Cardiac fibroblast (primary cell): ENCODE measurements at regions not wholly inside any gene's neighbourhood (a gene's known extent, or its start where the extent isn't known, plus 50 kb on each side); places are given as distances from the start of the nearest gene placed in this dataset.

Source experiments
- DNase-seq, 2 donors: peaks; one replicate each; pipeline versions ENCODE4 v3.0.0 to v3.0.0-alpha.2; 2010; ENCODE audit warnings: low read depth in 2 of 2
- H3K4me3 ChIP-seq, 2 donors: replicated peaks in 1 of 2; 1 replicate in 1 of 2; 2 replicates in 1 of 2; pipeline ENCODE4 v1.5.1; 2011; ENCODE audit warnings: low read depth in 2 of 2, low read length in 2 of 2, mild to moderate bottlenecking in 2 of 2, moderate library complexity in 1 of 2
- CTCF ChIP-seq: IDR thresholded peaks from one replicate; pipeline ENCODE4 v1.5.1; 2011; ENCODE audit warnings: low read depth, mild to moderate bottlenecking, low read length, inconsistent platforms

DNA sequence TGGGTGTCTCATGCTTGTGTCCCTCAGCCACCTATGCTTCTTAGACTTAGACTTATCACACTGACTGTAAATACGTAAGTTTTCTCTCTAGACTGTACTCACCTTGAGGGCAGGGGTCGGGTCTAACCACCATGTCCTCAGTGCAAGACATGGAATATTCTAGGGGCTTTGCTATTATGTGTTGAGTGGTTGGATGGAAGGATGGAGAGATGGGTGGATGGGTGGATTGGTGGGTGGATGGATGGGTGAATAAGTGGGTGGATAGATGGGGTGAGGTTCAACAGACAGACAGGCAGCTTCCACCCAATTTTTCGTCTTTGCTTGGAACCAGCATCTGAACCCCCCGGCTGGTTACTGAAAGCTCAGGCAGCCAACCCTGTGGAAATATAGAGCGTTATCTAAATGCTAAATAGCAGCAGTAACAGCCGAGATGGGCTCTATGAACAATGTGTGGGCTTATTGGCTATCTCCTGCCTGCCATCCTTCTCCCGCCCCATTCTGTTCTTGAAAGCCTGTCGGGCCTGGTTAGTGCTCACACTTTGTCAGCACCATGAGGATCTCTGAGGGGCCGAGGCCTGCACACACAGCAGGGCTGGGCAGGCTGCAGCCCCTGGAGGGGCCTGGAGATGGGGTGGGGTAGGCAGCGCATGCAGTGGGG, 130.7 kb downstream of the ACTL8 start:
- no peak for TF ChIP-seq CTCF
- no peak for DNase-seq

GRCh38 chr1:17886386-17886785, 131.3 kb downstream of the ACTL8 start:
- no peak for TF ChIP-seq CTCF
- no peak overlapping the region for H3K4me3 ChIP-seq
- no peak for DNase-seq

More for the DNA sequence above, 130.7 kb downstream of the ACTL8 start:
- H3K4me3 ChIP-seq: no peak overlapping the region

DNA sequence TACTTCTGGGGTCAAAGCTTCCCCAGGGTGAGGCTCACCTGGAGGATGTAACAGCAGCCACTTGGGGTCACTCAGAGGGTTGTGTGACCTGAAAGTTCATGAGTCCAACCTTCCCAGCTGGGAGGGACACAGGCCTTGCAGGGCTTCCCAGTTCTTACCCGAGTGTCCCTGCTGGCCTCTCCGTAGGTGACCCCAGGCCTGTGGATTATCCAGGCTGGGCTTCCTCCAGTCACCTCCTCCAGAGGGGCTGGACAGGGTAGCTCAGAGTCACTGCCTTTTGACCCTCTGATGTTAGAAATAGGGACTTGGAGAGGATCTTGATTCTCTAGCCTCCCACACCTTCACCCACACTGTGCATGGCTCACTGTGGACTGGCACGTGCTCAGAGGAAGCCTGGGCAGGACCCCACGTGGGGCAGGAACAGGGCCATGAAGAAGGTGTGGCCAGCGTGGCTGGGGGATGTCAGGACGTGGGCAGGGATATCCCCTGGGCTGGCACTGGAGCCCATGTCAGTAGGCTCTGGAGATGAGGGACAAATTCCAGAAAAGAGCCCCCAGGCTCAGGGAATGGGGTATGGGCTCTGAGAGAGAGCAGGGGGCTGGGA, 131.8 kb downstream of the ACTL8 start:
- no peak for DNase-seq
- no peak for TF ChIP-seq CTCF
- no peak overlapping the region for H3K4me3 ChIP-seq

- H3K4me3 ChIP-seq: no peak overlapping the region
- TF ChIP-seq CTCF: no peak
- DNase-seq: no peak
Observed at GRCh38 chr1:17887661-17888371, 132.7 kb downstream of the ACTL8 start.

GRCh38 chr1:17890056-17890814, 135.1 kb downstream of the ACTL8 start:
- TF ChIP-seq CTCF: no peak
- H3K4me3 ChIP-seq: no peak overlapping the region
- DNase-seq: no peak

GRCh38 chr1:17890815-17891191, 135.7 kb downstream of the ACTL8 start:
- no peak overlapping the region for H3K4me3 ChIP-seq
- no peak for DNase-seq
- TF ChIP-seq CTCF: no peak
